ENCODE measurements at regions not wholly inside any gene's neighbourhood (a gene's known extent, or its start where the extent isn't known, plus 50 kb on each side); places are given as distances from the start of the nearest gene placed in this dataset.

DNA sequence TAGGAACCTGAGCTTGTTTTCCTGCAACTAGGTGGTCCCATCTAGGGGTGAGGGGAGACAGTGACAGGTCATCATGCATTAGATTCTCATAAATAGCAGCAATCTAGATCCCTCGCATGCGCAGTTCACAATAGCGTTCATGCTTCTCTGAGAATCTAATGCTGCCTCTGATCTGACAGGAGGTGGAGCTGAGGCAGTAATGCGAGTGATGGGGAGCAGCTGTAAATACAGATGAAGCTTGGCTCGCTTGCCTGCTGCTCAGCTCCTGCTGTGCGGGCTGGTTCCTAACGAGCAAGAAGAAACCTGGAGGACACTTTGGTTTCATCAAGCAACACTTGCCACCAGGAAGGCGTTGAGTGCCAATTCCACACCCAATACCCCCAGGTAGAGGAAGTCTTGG, 95.1 kb upstream of the OLIG2 start:
- TF ChIP-seq, protein P1, sequence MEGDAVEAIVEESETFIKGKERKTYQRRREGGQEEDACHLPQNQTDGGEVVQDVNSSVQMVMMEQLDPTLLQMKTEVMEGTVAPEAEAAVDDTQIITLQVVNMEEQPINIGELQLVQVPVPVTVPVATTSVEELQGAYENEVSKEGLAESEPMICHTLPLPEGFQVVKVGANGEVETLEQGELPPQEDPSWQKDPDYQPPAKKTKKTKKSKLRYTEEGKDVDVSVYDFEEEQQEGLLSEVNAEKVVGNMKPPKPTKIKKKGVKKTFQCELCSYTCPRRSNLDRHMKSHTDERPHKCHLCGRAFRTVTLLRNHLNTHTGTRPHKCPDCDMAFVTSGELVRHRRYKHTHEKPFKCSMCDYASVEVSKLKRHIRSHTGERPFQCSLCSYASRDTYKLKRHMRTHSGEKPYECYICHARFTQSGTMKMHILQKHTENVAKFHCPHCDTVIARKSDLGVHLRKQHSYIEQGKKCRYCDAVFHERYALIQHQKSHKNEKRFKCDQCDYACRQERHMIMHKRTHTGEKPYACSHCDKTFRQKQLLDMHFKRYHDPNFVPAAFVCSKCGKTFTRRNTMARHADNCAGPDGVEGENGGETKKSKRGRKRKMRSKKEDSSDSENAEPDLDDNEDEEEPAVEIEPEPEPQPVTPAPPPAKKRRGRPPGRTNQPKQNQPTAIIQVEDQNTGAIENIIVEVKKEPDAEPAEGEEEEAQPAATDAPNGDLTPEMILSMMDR (IDR thresholded peaks at IDR 0.05) = no peak
- no peak for TF ChIP-seq POLR2A (IDR thresholded peaks at IDR 0.05)

Data from body of pancreas (tissue), 4 donors.